OCI-LY3 (cell line): ENCODE measurements at regions not wholly inside any gene's neighbourhood (a gene's known extent, or its start where the extent isn't known, plus 50 kb on each side); places are given as distances from the start of the nearest gene placed in this dataset.
"Not testable (repeated sequence)": the region's sequence is repeated elsewhere in the genome, so short reads cannot be mapped to it uniquely, and the experiment has no call there.

Experiments
- H2AFZ ChIP-seq: fragments of 200-600, 300-600 bp; shearing (Covaris generic); 2 replicates; pipeline ENCODE4 v1.6.0; 2014; ENCODE audit warnings: antibody characterized with exemption, low read depth, low read length
- H3K27ac ChIP-seq: fragments of 200-600, 300-600 bp; sonication (generic); 2 replicates; pipeline ENCODE4 v1.5.1; 2014; ENCODE audit warnings: mild to moderate bottlenecking, low read length, moderate library complexity, mixed read lengths
- H3K27me3 ChIP-seq: fragments of 200-600, 300-600 bp; sonication (generic); 2 replicates; pipeline ENCODE4 v1.6.1; 2014; ENCODE audit warnings: low read depth, low read length, mixed read lengths
- H3K36me3 ChIP-seq: fragments of 200-600, 300-600 bp; sonication (generic); replicated peaks from 2 replicates; pipeline ENCODE3; 2014; ENCODE audit warnings: low read depth, low read length, mixed read lengths
- H3K4me1 ChIP-seq: fragments of 300-600, 200-600 bp; sonication (generic); 2 replicates; pipeline ENCODE4 v1.6.1; 2014; ENCODE audit warnings: low read length, mixed read lengths
- H3K4me2 ChIP-seq: fragments of 200-600, 300-600 bp; sonication (generic); 2 replicates; pipeline ENCODE4 v1.6.1; 2014; ENCODE audit warnings: low read length, mixed read lengths
- H3K4me3 ChIP-seq: fragments of 300-600, 200-600 bp; sonication (generic); 2 replicates; pipeline ENCODE4 v1.5.1; 2014; ENCODE audit warnings: antibody characterized with exemption, mild to moderate bottlenecking, low read length, moderate library complexity
- H3K79me2 ChIP-seq: fragments of 300-600, 200-600 bp; shearing (Covaris generic); 2 replicates; pipeline ENCODE4 v1.6.1; 2014; ENCODE audit warnings: mild to moderate bottlenecking, low read length, mixed read lengths
- H3K9ac ChIP-seq: fragments of 300-600, 200-600 bp; shearing (Covaris generic); 2 replicates; pipeline ENCODE4 v1.6.0; 2014; ENCODE audit warnings: mild to moderate bottlenecking, low read length, moderate library complexity
- H3K9me3 ChIP-seq: fragments of 200-600, 300-600 bp; shearing (Covaris generic); 2 replicates; pipeline ENCODE4 v1.6.1; 2014; ENCODE audit warnings: low read length, mixed read lengths; ENCODE audit not compliant: insufficient read depth
- H4K20me1 ChIP-seq: fragments of 200-600, 300-600 bp; sonication (generic); 2 replicates; pipeline ENCODE4 v1.6.1; 2016; ENCODE audit warnings: low read length, mixed read lengths; ENCODE audit not compliant: insufficient read depth
- CTCF ChIP-seq: fragments of 200-600, 300-600 bp; sonication (generic); IDR thresholded peaks from 2 replicates; pipeline ENCODE4 v1.5.1; 2014; ENCODE audit warnings: antibody characterized with exemption, low read length, low read depth
- EZH2phosphoT487 ChIP-seq: fragments of 200-600 bp; shearing (Covaris generic); IDR thresholded peaks from 2 replicates; pipeline ENCODE4 v1.6.1; 2018; ENCODE audit warnings: antibody characterized with exemption, mixed run types, low read depth

GRCh38 chr5:42148813-42149212, 223.7 kb downstream of the FBXO4 start:
- H3K9ac ChIP-seq: no peak overlapping the region
- no peaks in the 10 kb centered on the region for H3K4me1 ChIP-seq
- H3K79me2 ChIP-seq: no peaks in the 10 kb centered on the region
- no peak overlapping the region for H2AFZ ChIP-seq
- no peak for TF ChIP-seq EZH2phosphoT487
- TF ChIP-seq CTCF: no peak
- no peak overlapping the region for H3K4me3 ChIP-seq
- H3K27ac ChIP-seq: no peak overlapping the region
- no peaks in the 10 kb centered on the region for H3K36me3 ChIP-seq
- H3K4me2 ChIP-seq: no peak overlapping the region
- no peaks in the 10 kb centered on the region for H4K20me1 ChIP-seq
- no peaks in the 10 kb centered on the region for H3K27me3 ChIP-seq
- no peaks in the 10 kb centered on the region for H3K9me3 ChIP-seq

- H3K27me3 ChIP-seq: no peaks in the 10 kb centered on the region
- H2AFZ ChIP-seq: no peak overlapping the region
- TF ChIP-seq CTCF (no peak), EZH2phosphoT487 (no peak)
- H3K4me1 ChIP-seq: no peaks in the 10 kb centered on the region
- H3K79me2 ChIP-seq: no peaks in the 10 kb centered on the region
- no peaks in the 10 kb centered on the region for H3K9me3 ChIP-seq
- H3K27ac ChIP-seq: no peak overlapping the region
- H3K4me2 ChIP-seq: no peak overlapping the region
- no peaks in the 10 kb centered on the region for H3K36me3 ChIP-seq
- H3K9ac ChIP-seq: no peak overlapping the region
- no peak overlapping the region for H3K4me3 ChIP-seq
- H4K20me1 ChIP-seq: no peaks in the 10 kb centered on the region
Measured at GRCh38 chr5:42157215-42157614, 232.1 kb downstream of the FBXO4 start.

DNA sequence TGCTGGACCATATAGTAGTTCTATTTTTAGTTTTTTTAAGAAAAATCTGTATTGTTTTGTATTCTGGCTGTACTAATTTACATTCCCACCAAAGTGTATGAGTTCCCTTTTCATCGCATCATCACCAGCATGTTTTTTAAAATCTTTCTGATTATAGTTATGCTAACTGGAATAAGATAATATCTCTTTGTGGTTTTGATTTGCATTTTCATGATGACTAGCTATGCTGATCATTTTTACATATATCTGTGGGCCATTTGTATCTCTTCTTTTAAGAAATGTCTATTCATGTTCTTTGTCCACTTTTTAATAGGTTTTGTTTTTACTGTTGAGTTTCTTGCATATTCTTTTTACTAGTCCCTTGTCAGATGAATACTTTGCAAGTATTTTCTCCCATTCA, 238.0 kb downstream of the FBXO4 start:
- no peak overlapping the region for H3K27ac ChIP-seq
- H3K4me3 ChIP-seq: no peak overlapping the region

GRCh38 chr5:42168091-42168670, 243.1 kb downstream of the FBXO4 start:
- Histone ChIP-seq H3K27ac (no peak overlapping the region), H3K79me2 (no peaks in the 10 kb centered on the region), H4K20me1 (no peaks in the 10 kb centered on the region), H3K9ac (no peak overlapping the region), H3K27me3 (no peaks in the 10 kb centered on the region), H3K4me1 (no peaks in the 10 kb centered on the region), H3K4me2 (no peak overlapping the region), H3K36me3 (no peaks in the 10 kb centered on the region), H3K9me3 (no peaks in the 10 kb centered on the region), H3K4me3 (no peak overlapping the region), H2AFZ (no peak overlapping the region)
- no peak for TF ChIP-seq EZH2phosphoT487
- no peak for TF ChIP-seq CTCF

More for the DNA sequence above, 238.0 kb downstream of the FBXO4 start:
- Histone ChIP-seq H3K9ac (no peak overlapping the region), H3K4me2 (no peak overlapping the region), H3K9me3 (no peaks in the 10 kb centered on the region), H3K27me3 (no peaks in the 10 kb centered on the region), H2AFZ (no peak overlapping the region), H3K4me1 (no peaks in the 10 kb centered on the region), H3K36me3 (no peaks in the 10 kb centered on the region), H3K79me2 (no peaks in the 10 kb centered on the region), H4K20me1 (no peaks in the 10 kb centered on the region)
- TF ChIP-seq EZH2phosphoT487 (no peak), CTCF (no peak)

GRCh38 chr5:42176118-42176517, 247.1 kb upstream of the GHR start:
- not testable (repeated sequence) for H3K9me3 ChIP-seq, H3K27me3 ChIP-seq, H3K4me3 ChIP-seq, H2AFZ ChIP-seq, H3K9ac ChIP-seq, H3K27ac ChIP-seq, H3K4me2 ChIP-seq, H4K20me1 ChIP-seq, H3K4me1 ChIP-seq, H3K79me2 ChIP-seq, H3K36me3 ChIP-seq

DNA sequence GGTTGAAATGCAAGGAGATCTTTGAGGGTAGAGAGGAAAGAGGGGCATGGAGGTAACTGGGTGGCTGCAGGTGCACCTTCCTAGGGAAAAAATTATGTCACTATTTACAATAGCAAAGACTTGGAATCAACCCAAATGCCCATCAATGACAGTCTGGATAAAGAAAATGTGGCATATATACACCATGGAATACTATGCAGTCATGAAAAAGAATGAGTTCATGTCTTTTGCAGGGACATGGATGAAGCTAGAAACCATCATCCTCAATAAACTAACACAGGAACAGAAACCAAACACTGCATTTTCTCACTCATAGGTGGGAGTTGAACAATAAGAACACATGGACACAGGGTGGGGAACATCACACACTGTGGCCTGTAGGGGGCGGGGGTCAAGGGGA, 243.4 kb upstream of the GHR start:
- H3K9ac ChIP-seq, H3K4me1 ChIP-seq, H3K4me2 ChIP-seq, H3K9me3 ChIP-seq, H3K27ac ChIP-seq, H2AFZ ChIP-seq, H3K79me2 ChIP-seq, H3K4me3 ChIP-seq, H4K20me1 ChIP-seq, H3K36me3 ChIP-seq, H3K27me3 ChIP-seq: not testable (repeated sequence)
